CD14-positive monocyte (primary cell): ENCODE measurements at regions not wholly inside any gene's neighbourhood (a gene's known extent, or its start where the extent isn't known, plus 50 kb on each side); places are given as distances from the start of the nearest gene placed in this dataset.
"Not testable (repeated sequence)": the region's sequence is repeated elsewhere in the genome, so short reads cannot be mapped to it uniquely, and the experiment has no call there.

Experiments used
- DNase-seq, 3 donors: peaks; one replicate each; pipeline ENCODE4 v3.0.0-alpha.2; 2011 to 2022
- H2AFZ ChIP-seq: 2 replicates; pipeline ENCODE4 v1.6.0; 2012; ENCODE audit warnings: mild to moderate bottlenecking, low read depth, low read length, inconsistent platforms; ENCODE audit not compliant: insufficient read depth, poor library complexity, severe bottlenecking
- H3K27ac ChIP-seq, 2 donors: 1 replicate in 1 of 2; 2 replicates in 1 of 2; pipeline ENCODE4 v1.5.1; 2012 to 2013; ENCODE audit warnings: low read length in 2 of 2, control low read depth in 1 of 2, inconsistent platforms in 1 of 2, low read depth in 1 of 2, mild to moderate bottlenecking in 1 of 2
- H3K27me3 ChIP-seq, 2 donors: one replicate each; pipeline versions ENCODE4 v1.6.0 to v1.6.1; 2011 to 2013; ENCODE audit warnings: low read length in 2 of 2; ENCODE audit not compliant: control insufficient read depth in 2 of 2, insufficient read depth in 2 of 2
- H3K36me3 ChIP-seq, 2 donors: replicated peaks in 1 of 2; 1 replicate in 1 of 2; 2 replicates in 1 of 2; pipeline versions ENCODE4 v1.5.1 to v1.6.1; 2012 to 2013; ENCODE audit warnings: low read length in 2 of 2, control low read depth in 1 of 2, inconsistent platforms in 1 of 2, mild to moderate bottlenecking in 1 of 2; ENCODE audit not compliant: insufficient read depth in 2 of 2, control insufficient read depth in 1 of 2
- H3K4me1 ChIP-seq, 2 donors: 1 replicate in 1 of 2; 2 replicates in 1 of 2; pipeline versions ENCODE4 v1.5.1 to v1.6.1; 2012 to 2013; ENCODE audit warnings: low read length in 2 of 2, control low read depth in 1 of 2, inconsistent platforms in 1 of 2, mild to moderate bottlenecking in 1 of 2, moderate library complexity in 1 of 2; ENCODE audit not compliant: insufficient read depth in 2 of 2, control insufficient read depth in 1 of 2
- H3K4me2 ChIP-seq: replicated peaks from 2 replicates; pipeline ENCODE3; 2012; ENCODE audit warnings: low read length, moderate library complexity, mild to moderate bottlenecking; ENCODE audit not compliant: poor library complexity, severe bottlenecking; ENCODE audit errors: extremely low read depth
- H3K4me3 ChIP-seq, 3 experiments: fragments of 200-600 bp in 1 of 3; sonication (generic) in 1 of 3; replicated peaks in 1 of 3; 1 replicate in 2 of 3; 2 replicates in 1 of 3; pipeline ENCODE4 v1.5.1; 2011 to 2013; ENCODE audit warnings: low read length in 3 of 3, mild to moderate bottlenecking in 3 of 3, control low read depth in 2 of 3, low read depth in 2 of 3, inconsistent platforms in 1 of 3, moderate library complexity in 1 of 3
- H3K79me2 ChIP-seq: 2 replicates; pipeline ENCODE4 v1.6.0; 2012; ENCODE audit warnings: mild to moderate bottlenecking, control low read depth, inconsistent platforms, low read length, moderate library complexity; ENCODE audit not compliant: insufficient read depth
- H3K9ac ChIP-seq: 2 replicates; pipeline ENCODE4 v1.6.0; 2017; ENCODE audit warnings: low read length, mild to moderate bottlenecking; ENCODE audit not compliant: insufficient read depth, poor library complexity, severe bottlenecking
- H3K9me3 ChIP-seq, 2 donors: replicated peaks in 1 of 2; 1 replicate in 1 of 2; 2 replicates in 1 of 2; pipeline versions ENCODE4 v1.5.1 to v1.6.1; 2012 to 2013; ENCODE audit warnings: low read length in 2 of 2, control low read depth in 1 of 2; ENCODE audit not compliant: control insufficient read depth in 1 of 2, insufficient read depth in 1 of 2
- H4K20me1 ChIP-seq: 2 replicates; pipeline ENCODE4 v1.6.0; 2012; ENCODE audit warnings: mild to moderate bottlenecking, low read length, control low read depth, moderate library complexity; ENCODE audit not compliant: insufficient read depth
- H3K27ac Mint-ChIP-seq, 7 donors: one replicate each; pipeline ENCODE4 v1.8.0; 2020; ENCODE audit warnings: mild to moderate bottlenecking in 7 of 7, mixed read lengths in 7 of 7, moderate library complexity in 6 of 7, inconsistent platforms in 2 of 7
- H3K27me3 Mint-ChIP-seq, 3 donors: one replicate each; pipeline ENCODE4 v1.8.0; 2021 to 2022; ENCODE audit warnings: low read depth in 3 of 3, mild to moderate bottlenecking in 3 of 3, mixed read lengths in 3 of 3, moderate library complexity in 3 of 3, inconsistent platforms in 1 of 3
- H3K36me3 Mint-ChIP-seq, 2 donors: one replicate each; pipeline ENCODE4 v1.8.0; 2020; ENCODE audit warnings: mixed read lengths in 2 of 2, inconsistent platforms in 1 of 2, mild to moderate bottlenecking in 1 of 2
- H3K4me1 Mint-ChIP-seq: one replicate; pipeline ENCODE4 v1.8.0; 2020; ENCODE audit warnings: mild to moderate bottlenecking, mixed read lengths
- H3K4me3 Mint-ChIP-seq, 2 donors: one replicate each; pipeline ENCODE4 v1.8.0; 2020; ENCODE audit warnings: mild to moderate bottlenecking in 2 of 2, mixed read lengths in 2 of 2, moderate library complexity in 1 of 2
- H3K9me3 Mint-ChIP-seq, 7 donors: one replicate each; pipeline ENCODE4 v1.8.0; 2020 to 2022; ENCODE audit warnings: mixed read lengths in 7 of 7, mild to moderate bottlenecking in 6 of 7, moderate library complexity in 6 of 7, inconsistent platforms in 2 of 7
- WGBS: methylation state at CpG from one replicate; pipeline ENCODE4 v1.1.5; 2013; ENCODE audit warnings: missing lambda C conversion rate; ENCODE audit not compliant: insufficient coverage; 5-methylcytosine and 5-hydroxymethylcytosine counted together
- intact Hi-C, 2 donors: fragments of 100-400 bp; cut with micrococcal nuclease; formaldehyde crosslinking; loops; one replicate each; pipeline versions ENCODE4 v1.15.0 to v1.15.1; 2023
- TF ChIP-seq, protein P1 (sequence below): fragments of 200-600 bp; IDR thresholded peaks from one replicate; pipeline ENCODE4 v1.8.0; 2022; ENCODE audit warnings: antibody characterized with exemption, mild to moderate bottlenecking

DNA sequence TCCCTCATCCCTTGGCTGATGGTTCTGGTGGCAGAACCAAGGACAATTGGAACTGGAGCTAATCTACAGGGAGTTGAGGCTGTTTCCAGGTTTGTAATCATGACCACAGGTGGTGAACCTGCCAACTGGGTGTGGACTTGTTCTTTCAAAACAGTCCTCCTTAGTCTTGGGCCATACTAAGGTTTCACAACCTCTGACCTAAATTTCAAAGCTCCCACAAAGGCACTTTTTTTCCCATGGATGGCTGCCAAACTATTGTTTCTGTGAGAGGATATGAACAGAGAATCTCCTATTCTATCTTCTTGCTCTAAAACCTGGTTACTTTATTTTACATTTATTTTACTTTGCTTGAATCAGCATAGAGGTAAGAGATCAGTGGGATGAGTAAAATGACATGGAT is 106.5 kb upstream of the IZUMO3 start:
- H3K27ac Mint-ChIP-seq = no peak overlapping the region
- Histone ChIP-seq H3K4me3 (no peak overlapping the region), H3K9ac (no peak overlapping the region), H3K4me1 (no peaks in the 10 kb centered on the region), H3K9me3 (peaks cover 29 to 31% of the 10 kb centered on the region in 2 donors), H2AFZ (no peak overlapping the region), H3K4me2 (no peak overlapping the region), H3K36me3 (no peaks in the 10 kb centered on the region), H3K79me2 (no peaks in the 10 kb centered on the region), H3K27ac (no peak overlapping the region), H4K20me1 (no peaks in the 10 kb centered on the region), H3K27me3 (no peaks in the 10 kb centered on the region)
- TF ChIP-seq, protein P1, sequence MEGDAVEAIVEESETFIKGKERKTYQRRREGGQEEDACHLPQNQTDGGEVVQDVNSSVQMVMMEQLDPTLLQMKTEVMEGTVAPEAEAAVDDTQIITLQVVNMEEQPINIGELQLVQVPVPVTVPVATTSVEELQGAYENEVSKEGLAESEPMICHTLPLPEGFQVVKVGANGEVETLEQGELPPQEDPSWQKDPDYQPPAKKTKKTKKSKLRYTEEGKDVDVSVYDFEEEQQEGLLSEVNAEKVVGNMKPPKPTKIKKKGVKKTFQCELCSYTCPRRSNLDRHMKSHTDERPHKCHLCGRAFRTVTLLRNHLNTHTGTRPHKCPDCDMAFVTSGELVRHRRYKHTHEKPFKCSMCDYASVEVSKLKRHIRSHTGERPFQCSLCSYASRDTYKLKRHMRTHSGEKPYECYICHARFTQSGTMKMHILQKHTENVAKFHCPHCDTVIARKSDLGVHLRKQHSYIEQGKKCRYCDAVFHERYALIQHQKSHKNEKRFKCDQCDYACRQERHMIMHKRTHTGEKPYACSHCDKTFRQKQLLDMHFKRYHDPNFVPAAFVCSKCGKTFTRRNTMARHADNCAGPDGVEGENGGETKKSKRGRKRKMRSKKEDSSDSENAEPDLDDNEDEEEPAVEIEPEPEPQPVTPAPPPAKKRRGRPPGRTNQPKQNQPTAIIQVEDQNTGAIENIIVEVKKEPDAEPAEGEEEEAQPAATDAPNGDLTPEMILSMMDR = no peak
- H3K36me3 Mint-ChIP-seq = no peaks in the 10 kb centered on the region
- no peak overlapping the region for H3K4me3 Mint-ChIP-seq
- peaks cover 2 to 21% (median 15%) of the 10 kb centered on the region in 7 donors for H3K9me3 Mint-ChIP-seq
- no peaks in the 10 kb centered on the region for H3K4me1 Mint-ChIP-seq
- DNase-seq = no peak
- no peaks in the 10 kb centered on the region for H3K27me3 Mint-ChIP-seq
- intact Hi-C loops = no loop called here

DNA sequence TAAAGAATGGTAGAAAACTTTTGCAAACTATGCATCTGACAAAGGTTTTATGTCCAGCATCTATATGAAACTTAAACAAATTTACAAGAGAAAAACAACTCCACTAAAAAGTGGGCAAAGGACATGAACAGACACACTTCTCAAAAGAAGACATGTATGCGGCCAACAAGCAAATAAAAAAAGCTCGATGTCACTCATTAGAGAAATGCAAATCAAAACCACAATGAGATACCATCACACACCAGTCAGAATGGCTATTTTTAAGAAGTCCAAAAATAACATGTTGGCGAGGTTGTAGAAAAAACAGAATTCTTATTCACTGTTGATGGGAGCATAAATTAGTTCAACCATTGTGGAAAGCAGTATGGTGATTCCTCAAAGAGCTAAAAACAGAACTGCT is 83.1 kb upstream of the IZUMO3 start:
- H3K36me3 Mint-ChIP-seq, H3K27ac ChIP-seq, H3K9me3 Mint-ChIP-seq, H3K4me1 Mint-ChIP-seq, H3K4me1 ChIP-seq, H4K20me1 ChIP-seq, intact Hi-C loops, H3K79me2 ChIP-seq, H3K4me2 ChIP-seq, H3K9ac ChIP-seq, H2AFZ ChIP-seq, H3K9me3 ChIP-seq, H3K4me3 ChIP-seq, H3K4me3 Mint-ChIP-seq, DNase-seq, H3K27me3 ChIP-seq, H3K27ac Mint-ChIP-seq, H3K27me3 Mint-ChIP-seq, H3K36me3 ChIP-seq: not testable (repeated sequence)
- 60% methylated on average over 1 of the region's 3 CpGs for whole genome bisulfite sequencing
